LNCAP (cell line): ENCODE measurements at regions not wholly inside any gene's neighbourhood (a gene's known extent, or its start where the extent isn't known, plus 50 kb on each side); places are given as distances from the start of the nearest gene placed in this dataset.

Experiments
- TF ChIP-seq, protein P1 (sequence below): fragments of 450-650 bp; IDR thresholded peaks from 2 replicates; pipeline ENCODE4 v1.5.1; 2017; ENCODE audit warnings: mild to moderate bottlenecking

DNA sequence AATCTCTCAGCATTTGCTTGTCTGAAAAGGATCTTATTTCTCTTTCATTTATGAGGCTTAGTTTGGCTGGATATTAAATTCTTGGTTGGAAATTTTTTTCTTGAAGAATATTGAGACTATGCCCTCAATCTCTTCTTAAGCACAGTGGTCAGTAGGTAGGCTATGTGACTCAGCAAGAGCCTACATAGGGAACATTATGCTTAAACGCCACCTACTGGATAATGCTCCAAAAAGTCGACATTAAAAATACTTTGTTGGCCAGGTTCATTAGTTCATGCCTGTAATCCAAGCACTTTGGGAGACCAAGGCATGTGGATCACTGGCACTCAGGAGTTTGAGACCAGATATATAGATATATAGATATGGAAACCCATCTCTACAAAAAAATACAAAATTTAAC, 678.0 kb upstream of the USP24 start:
- TF ChIP-seq, protein P1, sequence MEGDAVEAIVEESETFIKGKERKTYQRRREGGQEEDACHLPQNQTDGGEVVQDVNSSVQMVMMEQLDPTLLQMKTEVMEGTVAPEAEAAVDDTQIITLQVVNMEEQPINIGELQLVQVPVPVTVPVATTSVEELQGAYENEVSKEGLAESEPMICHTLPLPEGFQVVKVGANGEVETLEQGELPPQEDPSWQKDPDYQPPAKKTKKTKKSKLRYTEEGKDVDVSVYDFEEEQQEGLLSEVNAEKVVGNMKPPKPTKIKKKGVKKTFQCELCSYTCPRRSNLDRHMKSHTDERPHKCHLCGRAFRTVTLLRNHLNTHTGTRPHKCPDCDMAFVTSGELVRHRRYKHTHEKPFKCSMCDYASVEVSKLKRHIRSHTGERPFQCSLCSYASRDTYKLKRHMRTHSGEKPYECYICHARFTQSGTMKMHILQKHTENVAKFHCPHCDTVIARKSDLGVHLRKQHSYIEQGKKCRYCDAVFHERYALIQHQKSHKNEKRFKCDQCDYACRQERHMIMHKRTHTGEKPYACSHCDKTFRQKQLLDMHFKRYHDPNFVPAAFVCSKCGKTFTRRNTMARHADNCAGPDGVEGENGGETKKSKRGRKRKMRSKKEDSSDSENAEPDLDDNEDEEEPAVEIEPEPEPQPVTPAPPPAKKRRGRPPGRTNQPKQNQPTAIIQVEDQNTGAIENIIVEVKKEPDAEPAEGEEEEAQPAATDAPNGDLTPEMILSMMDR = peak; percentile 55

GRCh38 chr1:55888685-55889317, 673.6 kb upstream of the USP24 start:
- TF ChIP-seq, protein P1 = no peak

DNA sequence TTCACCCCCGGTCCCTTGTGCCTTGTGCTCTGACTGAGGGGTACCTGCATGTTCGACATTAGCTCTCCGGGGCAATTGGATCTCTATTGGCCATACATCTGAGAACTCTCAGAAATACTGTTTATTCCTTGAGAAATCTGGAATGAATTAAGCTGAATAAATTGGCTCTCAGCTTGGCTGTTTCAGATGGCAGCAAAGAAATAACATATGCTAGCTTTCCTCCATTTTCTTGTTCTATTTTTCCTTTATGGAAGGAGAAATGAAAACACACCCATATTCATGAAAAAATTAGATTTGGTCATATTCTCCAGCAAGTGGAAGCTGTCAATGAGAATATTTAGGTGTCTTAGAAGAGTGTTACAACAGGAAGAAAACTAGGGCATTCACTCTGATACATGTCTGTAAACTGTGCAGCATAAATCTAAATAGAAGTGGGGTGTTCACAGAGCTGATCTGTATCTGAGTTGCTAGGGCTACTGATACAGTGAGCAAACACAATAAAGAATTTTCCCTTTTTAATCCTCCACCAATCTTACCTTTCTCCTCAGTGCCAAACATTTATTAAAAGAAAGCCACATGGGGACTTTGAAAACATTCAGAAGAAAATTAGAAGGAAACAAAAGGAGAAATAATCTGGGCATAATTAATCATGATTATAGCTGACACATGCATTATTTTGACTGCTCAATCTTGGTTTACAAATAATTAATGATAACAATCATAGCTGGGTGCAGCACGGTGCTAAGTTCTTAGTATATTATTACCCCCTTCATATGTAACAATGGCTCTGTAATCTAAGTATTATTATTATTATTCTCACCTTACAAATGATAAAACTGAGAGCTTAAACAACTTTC, 671.9 kb upstream of the USP24 start:
- TF ChIP-seq, protein P1 = no peak

DNA sequence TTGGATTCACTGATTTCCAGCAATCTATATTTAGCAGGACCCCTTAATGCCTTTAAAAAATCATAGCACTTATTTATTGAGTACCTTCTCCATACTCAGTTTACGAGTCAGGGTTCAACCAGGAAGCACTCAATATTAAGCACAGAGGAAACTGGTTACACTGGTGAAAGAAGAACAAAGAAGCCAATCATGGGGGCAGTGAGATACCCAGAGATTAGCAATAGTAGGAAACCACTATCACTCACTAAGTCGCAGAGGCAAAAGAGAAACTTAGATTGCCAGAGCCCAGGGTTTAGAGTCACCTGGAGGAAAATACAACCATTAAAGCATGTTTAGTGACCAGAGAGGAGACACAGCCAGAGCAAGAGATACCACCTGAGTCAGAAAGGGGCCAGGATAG, 670.5 kb upstream of the USP24 start:
- TF ChIP-seq, protein P1 = no peak

DNA sequence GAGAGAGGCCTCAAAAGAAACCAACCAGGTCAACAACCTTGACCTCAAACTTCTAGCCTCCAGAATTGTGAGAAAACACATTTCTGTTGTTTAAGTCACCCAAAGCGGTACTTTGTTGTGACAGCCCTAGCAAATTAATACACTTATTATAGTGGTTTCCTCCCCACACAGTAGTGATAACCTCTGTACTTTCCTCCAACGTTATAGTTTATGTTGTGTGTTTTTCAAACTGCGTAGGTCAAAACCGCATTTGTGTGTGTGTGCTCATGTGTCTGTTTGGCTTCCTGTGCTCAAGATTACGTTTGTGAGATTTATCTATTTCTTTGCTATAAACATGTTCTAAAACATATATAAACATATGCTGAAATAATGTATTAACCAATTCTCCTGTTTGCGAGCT, 667.8 kb upstream of the USP24 start:
- TF ChIP-seq, protein P1 = no peak

- TF ChIP-seq, protein P1 = no peak
These were observed 664.2 kb upstream of the USP24 start for GRCh38 chr1:55879346-55879745.

GRCh38 chr1:55877437-55878232, 662.5 kb upstream of the USP24 start:
- TF ChIP-seq, protein P1 = no peak
